ENCODE measurements at regions not wholly inside any gene's neighbourhood (a gene's known extent, or its start where the extent isn't known, plus 50 kb on each side); places are given as distances from the start of the nearest gene placed in this dataset.
"Not testable (repeated sequence)": the region's sequence is repeated elsewhere in the genome, so short reads cannot be mapped to it uniquely, and the experiment has no call there.

DNA sequence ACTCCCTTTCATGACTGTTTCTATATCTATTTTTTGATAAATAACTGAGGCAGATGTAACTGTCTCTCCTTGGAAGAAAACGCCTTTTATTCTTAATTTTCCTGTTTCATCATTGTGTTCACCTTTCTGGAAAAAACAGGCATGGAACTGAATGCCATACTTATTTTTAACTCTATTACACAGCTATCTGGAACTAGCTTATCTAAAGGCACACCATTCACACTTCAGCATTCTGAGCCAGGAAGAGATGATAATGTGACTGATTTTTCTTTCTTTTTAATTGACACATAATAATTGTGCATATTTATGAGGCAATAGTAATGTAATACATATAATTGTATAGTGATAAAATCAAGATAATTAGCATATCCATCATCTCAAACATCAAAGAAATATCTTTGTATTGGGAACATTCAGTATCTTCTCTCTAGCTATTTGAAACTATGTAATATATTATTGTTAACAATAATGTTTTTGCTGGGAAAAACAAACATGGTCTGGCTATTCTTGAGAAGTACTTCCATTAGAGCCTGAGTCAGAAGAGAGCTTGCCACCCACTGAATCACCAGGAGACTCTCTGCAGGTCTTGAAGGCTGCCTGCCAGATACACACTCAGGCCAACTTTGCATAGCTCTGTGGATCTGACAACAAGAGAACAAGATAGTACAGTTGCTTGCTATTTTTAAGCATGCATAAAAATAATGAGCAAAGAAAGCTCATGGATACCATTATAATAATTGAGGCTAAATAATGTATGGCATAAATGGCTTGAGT is 501.0 kb upstream of the EDIL3 start:
- H3K27ac ChIP-seq = no peak overlapping the region
- DNase-seq (ENCODE audit: low spot score) = no peak
- TF ChIP-seq, protein P1, sequence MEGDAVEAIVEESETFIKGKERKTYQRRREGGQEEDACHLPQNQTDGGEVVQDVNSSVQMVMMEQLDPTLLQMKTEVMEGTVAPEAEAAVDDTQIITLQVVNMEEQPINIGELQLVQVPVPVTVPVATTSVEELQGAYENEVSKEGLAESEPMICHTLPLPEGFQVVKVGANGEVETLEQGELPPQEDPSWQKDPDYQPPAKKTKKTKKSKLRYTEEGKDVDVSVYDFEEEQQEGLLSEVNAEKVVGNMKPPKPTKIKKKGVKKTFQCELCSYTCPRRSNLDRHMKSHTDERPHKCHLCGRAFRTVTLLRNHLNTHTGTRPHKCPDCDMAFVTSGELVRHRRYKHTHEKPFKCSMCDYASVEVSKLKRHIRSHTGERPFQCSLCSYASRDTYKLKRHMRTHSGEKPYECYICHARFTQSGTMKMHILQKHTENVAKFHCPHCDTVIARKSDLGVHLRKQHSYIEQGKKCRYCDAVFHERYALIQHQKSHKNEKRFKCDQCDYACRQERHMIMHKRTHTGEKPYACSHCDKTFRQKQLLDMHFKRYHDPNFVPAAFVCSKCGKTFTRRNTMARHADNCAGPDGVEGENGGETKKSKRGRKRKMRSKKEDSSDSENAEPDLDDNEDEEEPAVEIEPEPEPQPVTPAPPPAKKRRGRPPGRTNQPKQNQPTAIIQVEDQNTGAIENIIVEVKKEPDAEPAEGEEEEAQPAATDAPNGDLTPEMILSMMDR (conservative IDR thresholded peaks at IDR 0.05; ENCODE audit: low read depth) = no peak
- POLR2A ChIA-PET (ENCODE audit: low non-redundant PET) = no interaction called here
- CTCF ChIA-PET = interaction anchor here (0.5 kb wide), 1 partner anchor 31 kb away, joined by 4 read pairs; no protein-coding TSS in a partner anchor

DNA sequence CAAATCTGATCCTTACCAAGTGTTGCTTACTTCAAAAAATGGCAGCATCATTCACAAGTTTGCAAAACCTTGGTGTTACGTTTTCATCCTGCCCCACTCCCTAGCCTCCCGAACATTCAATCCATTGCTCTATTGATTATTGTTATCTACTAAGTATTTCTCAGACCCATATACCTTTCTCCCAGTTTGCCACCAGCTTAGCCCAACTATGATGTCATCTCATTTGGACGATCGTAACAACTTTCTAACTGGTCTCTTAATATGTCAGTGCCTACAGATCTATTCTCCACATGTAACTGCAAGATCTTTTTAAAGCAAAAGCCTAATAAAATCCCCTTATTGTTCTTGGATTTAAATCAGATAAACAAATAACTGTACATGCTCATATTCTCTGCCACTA is 497.1 kb upstream of the EDIL3 start:
- ChIA-PET POLR2A (ENCODE audit: low non-redundant PET) (no interaction called here), CTCF (no interaction called here)
- no peak for DNase-seq (ENCODE audit: low spot score)
- TF ChIP-seq, protein P1 (conservative IDR thresholded peaks at IDR 0.05; ENCODE audit: low read depth) = no peak
- no peak overlapping the region for H3K27ac ChIP-seq

DNA sequence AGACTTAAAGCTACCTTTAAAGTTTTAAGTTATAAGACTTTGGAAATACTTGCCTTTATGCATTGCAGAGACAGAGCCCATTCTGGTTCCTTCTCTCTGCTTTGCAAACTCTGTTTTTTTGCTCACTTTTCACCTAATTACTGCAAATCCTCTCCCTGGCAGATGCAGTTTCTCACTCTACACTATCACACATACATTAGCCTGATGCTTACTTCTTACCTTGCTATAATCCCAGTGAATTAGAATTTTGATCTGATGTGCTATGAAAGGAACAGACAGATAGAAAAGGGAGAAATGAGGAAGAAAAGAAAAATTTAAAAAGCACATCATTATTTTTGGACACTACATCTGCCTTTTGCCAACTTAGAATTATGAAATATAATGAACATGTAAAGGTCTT is 489.5 kb upstream of the EDIL3 start:
- POLR2A ChIA-PET (ENCODE audit: low non-redundant PET) = no interaction called here
- TF ChIP-seq, protein P1 (conservative IDR thresholded peaks at IDR 0.05; ENCODE audit: low read depth) = no peak
- no peak overlapping the region for H3K27ac ChIP-seq
- no peak for DNase-seq (ENCODE audit: low spot score)
- CTCF ChIA-PET = no interaction called here

DNA sequence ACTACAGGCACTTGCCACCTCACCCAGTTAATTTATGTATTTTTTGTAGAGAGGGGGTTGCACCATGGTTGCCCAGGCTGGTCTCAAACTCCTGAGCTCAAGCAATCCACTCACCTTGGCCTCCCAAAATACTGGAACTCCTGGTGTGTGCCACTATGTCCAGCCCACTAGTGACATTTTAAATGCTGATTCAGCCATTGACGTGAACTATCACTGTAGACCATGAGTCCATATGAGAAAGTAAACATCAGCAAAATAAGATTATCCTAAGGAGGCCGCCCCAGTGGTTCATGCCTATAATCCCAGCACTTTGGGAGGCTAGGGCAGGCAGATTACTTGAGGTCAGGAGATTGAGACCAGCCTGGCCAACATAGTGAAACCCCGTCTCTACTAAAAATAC is 488.1 kb upstream of the EDIL3 start:
- POLR2A ChIA-PET (ENCODE audit: low non-redundant PET) = no interaction called here
- TF ChIP-seq, protein P1 (conservative IDR thresholded peaks at IDR 0.05; ENCODE audit: low read depth) = no peak
- no peak for DNase-seq (ENCODE audit: low spot score)
- CTCF ChIA-PET = no interaction called here
- no peak overlapping the region for H3K27ac ChIP-seq

DNA sequence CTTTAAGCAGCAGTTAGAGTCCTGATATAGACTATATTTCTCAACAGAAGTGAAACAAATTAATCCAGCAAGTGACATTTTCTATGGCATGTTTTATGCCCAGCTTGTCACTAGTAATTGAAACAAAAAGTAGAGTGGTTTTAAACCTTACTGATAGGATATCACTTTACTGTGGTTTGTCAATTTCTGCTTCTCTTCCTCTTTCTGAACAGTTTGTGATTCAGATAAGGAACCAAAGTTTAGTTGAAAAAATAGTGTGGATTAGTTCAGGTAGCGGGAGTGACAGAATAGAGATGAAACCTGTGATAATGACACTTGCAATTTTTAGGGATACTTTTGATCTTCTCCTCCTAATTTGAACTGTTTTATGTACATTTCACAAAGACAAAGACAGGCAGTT is 485.7 kb upstream of the EDIL3 start:
- DNase-seq (ENCODE audit: low spot score) = no peak
- TF ChIP-seq, protein P1 (conservative IDR thresholded peaks at IDR 0.05; ENCODE audit: low read depth) = no peak
- ChIA-PET CTCF (no interaction called here), POLR2A (ENCODE audit: low non-redundant PET) (no interaction called here)
- no peak overlapping the region for H3K27ac ChIP-seq

DNA sequence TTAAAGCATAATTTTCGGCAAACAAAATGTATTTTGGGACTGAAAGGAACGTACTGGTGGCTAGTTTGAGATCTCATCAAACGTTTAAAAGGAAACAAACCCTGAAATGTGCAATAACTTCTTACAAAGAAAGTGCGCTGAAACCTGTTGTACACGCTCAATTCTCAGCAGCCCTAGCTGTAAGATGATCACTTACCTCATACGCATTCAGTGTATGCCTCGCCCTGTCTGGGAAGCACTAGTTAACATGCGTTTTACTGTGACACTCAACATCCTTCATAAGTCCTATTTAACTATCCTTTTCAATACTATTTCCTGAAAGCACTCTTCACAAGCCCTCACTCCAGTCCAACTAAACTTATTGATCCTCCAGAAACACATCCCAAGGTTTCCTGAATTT is 485.0 kb upstream of the EDIL3 start:
- POLR2A ChIA-PET (ENCODE audit: low non-redundant PET) = no interaction called here
- CTCF ChIA-PET = no interaction called here
- DNase-seq (ENCODE audit: low spot score) = no peak
- TF ChIP-seq, protein P1 (conservative IDR thresholded peaks at IDR 0.05; ENCODE audit: low read depth) = no peak
- no peak overlapping the region for H3K27ac ChIP-seq

DNA sequence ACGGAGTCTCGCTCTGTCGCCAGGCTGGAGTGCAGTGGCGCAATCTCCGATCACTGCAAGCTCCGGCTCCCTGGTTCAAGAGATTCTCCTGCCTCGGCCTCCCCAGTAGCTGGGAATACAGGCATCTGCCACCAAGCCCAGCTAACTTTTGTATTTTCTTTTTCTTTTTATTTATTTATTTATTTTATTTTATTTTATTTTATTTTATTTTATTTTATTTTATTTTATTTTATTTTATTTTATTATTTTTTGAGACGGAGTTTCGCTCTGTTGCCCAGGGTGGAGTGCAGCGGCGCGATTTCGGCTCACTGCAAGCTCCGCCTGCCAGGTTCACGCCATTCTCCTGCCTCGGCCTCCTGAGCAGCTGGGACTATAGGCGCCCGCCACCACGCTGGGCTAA is 479.3 kb upstream of the EDIL3 start:
- POLR2A ChIA-PET (ENCODE audit: low non-redundant PET); CTCF ChIA-PET; H3K27ac ChIP-seq; DNase-seq (ENCODE audit: low spot score): not testable (repeated sequence)
